Karpas-422 (cell line): ENCODE measurements at regions not wholly inside any gene's neighbourhood (a gene's known extent, or its start where the extent isn't known, plus 50 kb on each side); places are given as distances from the start of the nearest gene placed in this dataset.

Experiments
- DNase-seq: peaks from one replicate; pipeline ENCODE4 v3.0.0-alpha.2; 2015
- H2AFZ ChIP-seq: fragments of 200-600 bp; sonication (generic); 2 replicates; pipeline ENCODE4 v1.6.1; 2014; ENCODE audit warnings: antibody characterized with exemption, low read length, mixed read lengths
- H3K27ac ChIP-seq: fragments of 200-600 bp; sonication (generic); 2 replicates; pipeline ENCODE4 v1.5.1; 2014; ENCODE audit warnings: mild to moderate bottlenecking, low read length, moderate library complexity
- H3K27me3 ChIP-seq: fragments of 200-600 bp; sonication (generic); 2 replicates; pipeline ENCODE4 v1.6.1; 2014; ENCODE audit warnings: low read length, mixed read lengths
- H3K36me3 ChIP-seq: fragments of 200-600 bp; sonication (generic); 2 replicates; pipeline ENCODE4 v1.6.1; 2014; ENCODE audit warnings: low read length, mixed read lengths; ENCODE audit not compliant: insufficient read depth
- H3K4me1 ChIP-seq: fragments of 200-600 bp; sonication (generic); 2 replicates; pipeline ENCODE4 v1.6.1; 2014; ENCODE audit warnings: mild to moderate bottlenecking, low read length, mixed read lengths
- H3K4me2 ChIP-seq: fragments of 200-600 bp; sonication (generic); 2 replicates; pipeline ENCODE4 v1.6.1; 2014; ENCODE audit warnings: low read length, low read depth, mild to moderate bottlenecking; ENCODE audit not compliant: poor library complexity, severe bottlenecking
- H3K4me3 ChIP-seq: fragments of 200-600 bp; sonication (generic); 2 replicates; pipeline ENCODE4 v1.5.1; 2014; ENCODE audit warnings: mild to moderate bottlenecking, antibody characterized with exemption, low read length, mixed read lengths
- H3K79me2 ChIP-seq: fragments of 200-600 bp; sonication (generic); 2 replicates; pipeline ENCODE4 v1.6.1; 2014; ENCODE audit warnings: mild to moderate bottlenecking, low read length, mixed read lengths
- H3K9ac ChIP-seq: fragments of 200-600 bp; sonication (generic); 2 replicates; pipeline ENCODE4 v1.6.0; 2014; ENCODE audit warnings: low read length
- H3K9me2 ChIP-seq: fragments of 200-600 bp; sonication (generic), shearing (Covaris generic); replicated peaks from 2 replicates; pipeline ENCODE4 v1.6.0; 2014; ENCODE audit warnings: mild to moderate bottlenecking, low read length, moderate library complexity; ENCODE audit not compliant: insufficient read depth
- H3K9me3 ChIP-seq: fragments of 300-700, 200-600 bp; sonication (generic); 2 replicates; pipeline ENCODE4 v1.6.1; 2014; ENCODE audit warnings: low read length, mixed read lengths
- H4K20me1 ChIP-seq: fragments of 200-600 bp; sonication (generic); 2 replicates; pipeline ENCODE4 v1.6.1; 2014; ENCODE audit warnings: mild to moderate bottlenecking, antibody characterized with exemption, low read length, low read depth; ENCODE audit not compliant: insufficient read depth

DNA sequence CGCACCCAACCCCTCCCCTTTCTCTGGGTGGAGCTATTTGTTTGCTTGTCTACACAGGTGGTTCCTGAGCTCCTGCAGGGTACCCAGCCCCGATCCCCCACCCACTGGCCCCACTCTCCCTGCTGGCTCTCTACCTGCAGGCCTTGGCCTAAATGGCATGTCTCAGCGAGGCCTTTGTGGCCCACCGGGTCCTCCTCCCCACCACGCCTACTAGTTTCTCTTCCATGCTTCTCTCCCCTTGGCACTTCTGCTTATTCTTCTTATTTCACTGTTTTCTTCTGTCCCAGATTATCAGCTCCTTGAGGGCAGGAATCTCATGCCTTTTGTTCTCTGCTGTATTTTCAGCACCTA, 57.4 kb upstream of the ZNF536 start:
- no peaks in the 10 kb centered on the region for H3K9me3 ChIP-seq
- H3K36me3 ChIP-seq = no peaks in the 10 kb centered on the region
- no peaks in the 10 kb centered on the region for H3K79me2 ChIP-seq
- H3K27me3 ChIP-seq = no peaks in the 10 kb centered on the region
- no peaks in the 10 kb centered on the region for H4K20me1 ChIP-seq
- H3K4me3 ChIP-seq = no peak overlapping the region; the same call in 1 of the 2 replicates
- peak overlapping the region; percentile 99 for H3K27ac ChIP-seq
- peaks cover 93% of the 10 kb centered on the region for H3K4me1 ChIP-seq
- H2AFZ ChIP-seq = no peak overlapping the region
- no peaks in the 10 kb centered on the region for H3K9me2 ChIP-seq
- peak overlapping the region; percentile 76 for H3K9ac ChIP-seq
- H3K4me2 ChIP-seq = peak overlapping the region; percentile 58
- peak; percentile 72 for DNase-seq

DNA sequence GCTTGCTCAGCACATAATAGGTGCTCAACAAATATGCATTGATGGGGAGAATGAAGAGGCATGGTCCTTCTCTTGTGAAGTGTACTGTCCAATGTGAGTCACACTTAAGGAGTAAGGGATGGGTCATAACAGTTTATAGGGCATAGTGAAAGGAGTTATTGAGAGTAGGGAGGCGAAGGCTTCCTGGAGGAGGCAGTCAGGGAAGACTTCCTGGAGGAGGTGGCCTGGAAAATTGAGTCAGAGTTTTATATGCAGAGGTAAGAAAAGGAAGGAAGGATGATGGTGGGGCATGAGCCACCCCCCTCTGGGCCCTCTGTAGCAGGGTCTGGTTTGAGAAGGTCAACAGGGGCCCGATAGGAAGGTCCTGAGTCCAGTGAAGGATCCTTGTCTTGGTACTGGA, 57.0 kb upstream of the ZNF536 start:
- Histone ChIP-seq H3K27me3 (no peaks in the 10 kb centered on the region), H3K36me3 (no peaks in the 10 kb centered on the region), H2AFZ (no peak overlapping the region), H4K20me1 (no peaks in the 10 kb centered on the region), H3K9me3 (no peaks in the 10 kb centered on the region), H3K79me2 (no peaks in the 10 kb centered on the region), H3K9ac (peak overlapping the region; percentile 76), H3K4me1 (peaks cover 93% of the 10 kb centered on the region), H3K27ac (peak overlapping the region; percentile 99), H3K9me2 (no peaks in the 10 kb centered on the region), H3K4me2 (peak overlapping the region; percentile 58), H3K4me3 (no peak overlapping the region)
- no peak for DNase-seq

DNA sequence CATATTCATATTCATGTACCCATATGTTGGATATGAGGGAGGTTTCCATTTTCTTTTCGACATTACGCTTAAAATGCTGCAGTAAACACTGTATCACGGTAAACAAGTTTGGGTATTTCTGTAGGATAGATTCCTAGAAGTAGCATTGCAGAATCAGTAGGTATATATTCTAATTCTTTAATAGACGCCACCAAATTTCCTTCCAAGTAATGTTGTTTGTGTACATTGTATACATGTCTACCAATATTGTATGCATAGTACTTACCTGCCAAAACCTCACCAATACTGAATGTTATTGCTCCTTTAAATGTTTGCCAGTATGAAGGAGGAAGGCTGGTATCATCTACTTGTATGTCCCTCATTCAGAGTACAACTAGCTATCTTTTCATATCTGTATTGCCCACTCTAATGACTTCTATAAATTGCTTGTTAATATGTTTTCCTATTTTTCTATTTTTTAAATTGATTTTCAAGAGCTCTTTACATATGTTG, 56.1 kb upstream of the ZNF536 start:
- Histone ChIP-seq H3K36me3 (no peaks in the 10 kb centered on the region), H3K4me3 (no peak overlapping the region), H2AFZ (no peak overlapping the region), H4K20me1 (no peaks in the 10 kb centered on the region), H3K9me3 (no peaks in the 10 kb centered on the region), H3K27ac (peak overlapping the region; percentile 99), H3K9me2 (no peaks in the 10 kb centered on the region), H3K4me1 (peaks cover 93% of the 10 kb centered on the region), H3K79me2 (no peaks in the 10 kb centered on the region), H3K4me2 (no peak overlapping the region), H3K9ac (no peak overlapping the region), H3K27me3 (no peaks in the 10 kb centered on the region)
- no peak for DNase-seq

DNA sequence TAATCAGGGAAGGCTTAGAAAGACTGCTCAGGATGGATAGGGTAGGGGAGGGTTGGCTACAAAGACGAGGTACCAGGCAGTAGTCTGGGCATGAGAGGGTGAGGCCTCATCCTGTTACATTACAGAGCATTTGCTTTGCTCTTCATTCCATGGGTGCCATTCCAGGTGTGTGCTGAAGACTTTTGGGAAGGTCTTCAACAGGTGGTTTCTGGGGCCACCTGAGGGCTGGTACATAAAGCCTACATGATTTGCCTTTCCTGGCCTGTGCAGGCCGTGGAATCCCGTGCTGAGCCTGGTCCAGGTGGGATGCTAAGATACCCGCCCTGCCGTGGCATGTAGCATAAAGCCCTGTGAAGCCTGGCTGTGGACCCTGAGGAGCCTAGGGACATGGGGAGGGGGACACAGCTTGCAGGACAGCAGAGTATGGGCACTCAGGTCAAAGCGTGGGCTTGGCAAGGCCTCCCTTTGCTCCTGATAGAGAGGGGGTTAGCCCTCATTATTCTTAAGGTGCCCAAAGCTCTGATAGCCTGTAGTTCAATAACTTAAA, 55.6 kb upstream of the ZNF536 start:
- H3K27me3 ChIP-seq = no peaks in the 10 kb centered on the region
- no peak for DNase-seq
- no peaks in the 10 kb centered on the region for H3K9me2 ChIP-seq
- peak overlapping the region; percentile 73 for H3K4me2 ChIP-seq
- no peaks in the 10 kb centered on the region for H3K79me2 ChIP-seq
- peak overlapping the region; percentile 38 for H3K9ac ChIP-seq
- H3K27ac ChIP-seq = peak overlapping the region; percentile 99
- H3K4me1 ChIP-seq = peaks cover 93% of the 10 kb centered on the region
- no peaks in the 10 kb centered on the region for H4K20me1 ChIP-seq
- no peaks in the 10 kb centered on the region for H3K36me3 ChIP-seq
- no peak overlapping the region for H2AFZ ChIP-seq
- H3K4me3 ChIP-seq = no peak overlapping the region
- H3K9me3 ChIP-seq = no peaks in the 10 kb centered on the region

DNA sequence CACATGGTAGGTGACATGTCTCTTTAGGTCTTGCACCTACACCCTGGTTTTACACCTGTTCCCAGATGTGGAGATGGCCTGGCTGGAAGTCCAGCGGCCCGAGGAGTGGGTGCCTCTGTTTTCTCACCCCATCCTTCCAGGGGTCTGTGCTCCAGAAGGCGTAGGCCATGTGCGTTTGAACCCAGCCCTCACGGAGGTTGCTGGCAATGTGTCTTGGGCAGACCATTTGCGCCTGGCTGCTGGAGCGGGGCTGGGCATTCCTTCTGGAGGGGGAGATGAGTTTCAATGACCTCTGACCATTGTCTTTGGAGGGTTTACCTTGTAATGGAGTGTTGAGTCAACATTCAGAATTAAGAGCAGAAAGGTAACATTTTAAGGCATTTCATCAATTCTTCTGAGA, 54.8 kb upstream of the ZNF536 start:
- Histone ChIP-seq H3K4me3 (no peak overlapping the region), H3K79me2 (no peaks in the 10 kb centered on the region), H4K20me1 (no peaks in the 10 kb centered on the region), H3K4me1 (peaks cover 87% of the 10 kb centered on the region), H3K4me2 (peak overlapping the region; percentile 73), H3K9me3 (no peaks in the 10 kb centered on the region), H3K9me2 (no peaks in the 10 kb centered on the region), H3K27ac (peak overlapping the region; percentile 99), H3K9ac (peak overlapping the region; percentile 71), H3K27me3 (no peaks in the 10 kb centered on the region), H3K36me3 (no peaks in the 10 kb centered on the region), H2AFZ (no peak overlapping the region)
- no peak for DNase-seq

DNA sequence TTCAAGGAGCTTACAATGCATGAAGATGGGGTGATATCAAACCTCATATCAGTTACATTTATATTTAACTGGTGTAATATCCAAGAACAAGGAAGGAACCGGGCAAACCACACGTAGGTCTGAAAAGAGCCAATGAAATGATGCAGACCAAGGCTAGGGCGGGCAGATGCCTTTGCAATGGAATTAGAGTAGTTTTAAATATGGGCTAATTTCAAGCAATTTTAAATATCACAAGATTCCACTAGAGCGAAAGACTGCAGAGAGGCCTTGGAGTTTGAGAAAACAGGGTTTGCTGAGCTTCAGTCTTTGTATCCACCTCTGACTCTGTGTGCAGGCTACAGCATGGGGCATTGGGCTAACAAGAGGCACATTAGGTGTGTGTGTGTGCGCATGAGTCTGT, 53.9 kb upstream of the ZNF536 start:
- Histone ChIP-seq H3K9me3 (no peaks in the 10 kb centered on the region), H3K4me3 (peak overlapping the region; percentile 36; the same call in 1 of the 2 replicates), H3K27ac (peak overlapping the region; percentile 99), H2AFZ (no peak overlapping the region), H3K27me3 (no peaks in the 10 kb centered on the region), H3K36me3 (no peaks in the 10 kb centered on the region), H3K9ac (peak overlapping the region; percentile 71), H3K9me2 (no peaks in the 10 kb centered on the region), H3K79me2 (no peaks in the 10 kb centered on the region), H3K4me1 (peaks cover 79% of the 10 kb centered on the region), H4K20me1 (no peaks in the 10 kb centered on the region), H3K4me2 (peak overlapping the region; percentile 73)
- peak; percentile 84 for DNase-seq

DNA sequence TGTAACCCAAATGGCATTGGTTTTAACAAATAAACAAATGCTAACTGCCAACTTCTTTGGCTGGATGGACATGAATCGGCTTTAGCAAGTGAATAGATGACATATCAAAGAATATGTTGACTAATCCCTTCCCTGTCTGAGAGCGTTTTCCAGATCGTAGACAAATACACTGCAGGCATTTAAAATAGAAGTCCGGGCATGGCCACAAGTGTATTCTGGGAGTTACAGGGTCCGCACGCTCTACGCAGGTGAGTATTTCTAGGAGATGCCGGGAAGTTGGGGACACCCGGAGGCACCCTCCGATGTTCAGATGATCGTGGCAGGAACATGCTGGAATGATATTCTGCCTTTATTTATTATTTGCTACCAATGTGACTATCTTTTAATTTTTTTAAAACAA, 53.2 kb upstream of the ZNF536 start:
- Histone ChIP-seq H4K20me1 (no peaks in the 10 kb centered on the region), H3K4me3 (peak overlapping the region; percentile 36), H3K79me2 (no peaks in the 10 kb centered on the region), H3K9me3 (no peaks in the 10 kb centered on the region), H3K4me2 (peak overlapping the region; percentile 73), H3K9ac (peak overlapping the region; percentile 71), H3K9me2 (no peaks in the 10 kb centered on the region), H3K27ac (peak overlapping the region; percentile 99), H3K4me1 (peaks cover 72% of the 10 kb centered on the region), H2AFZ (no peak overlapping the region), H3K36me3 (peaks cover 3% of the 10 kb centered on the region; the same call in 1 of the 2 replicates), H3K27me3 (no peaks in the 10 kb centered on the region)
- DNase-seq = peak; percentile 74

DNA sequence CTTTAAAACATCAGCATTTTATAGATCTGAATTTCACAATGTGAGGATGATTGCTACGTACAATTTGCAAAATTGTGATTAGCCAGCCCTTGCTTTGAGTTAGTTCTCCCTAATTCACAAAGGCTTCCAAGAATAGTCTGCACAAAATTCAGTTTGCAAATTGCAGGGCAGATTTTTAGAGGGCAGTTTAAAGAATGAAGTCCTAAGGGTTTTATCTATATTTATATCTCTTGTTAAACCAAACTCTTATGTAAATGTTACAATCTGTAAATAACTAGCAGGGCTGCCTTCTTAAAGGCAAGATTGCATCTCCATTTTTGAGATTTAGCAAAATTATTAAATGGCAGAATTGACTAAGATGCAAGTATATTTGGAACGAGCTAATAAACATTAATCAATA, 52.8 kb upstream of the ZNF536 start:
- H3K4me2 ChIP-seq = peak overlapping the region; percentile 73
- peaks cover 6% of the 10 kb centered on the region; the same call in 1 of the 2 replicates for H3K36me3 ChIP-seq
- H2AFZ ChIP-seq = no peak overlapping the region
- no peaks in the 10 kb centered on the region for H3K27me3 ChIP-seq
- DNase-seq = peak; percentile 93
- H3K79me2 ChIP-seq = no peaks in the 10 kb centered on the region
- no peaks in the 10 kb centered on the region for H3K9me2 ChIP-seq
- H3K9ac ChIP-seq = peak overlapping the region; percentile 71
- H3K4me1 ChIP-seq = peaks cover 67% of the 10 kb centered on the region
- H4K20me1 ChIP-seq = no peaks in the 10 kb centered on the region
- peak overlapping the region; percentile 36; the same call in 1 of the 2 replicates for H3K4me3 ChIP-seq
- peak overlapping the region; percentile 99 for H3K27ac ChIP-seq
- no peaks in the 10 kb centered on the region for H3K9me3 ChIP-seq
